ENCODE measurements at regions not wholly inside any gene's neighbourhood (a gene's known extent, or its start where the extent isn't known, plus 50 kb on each side); places are given as distances from the start of the nearest gene placed in this dataset.

DNA sequence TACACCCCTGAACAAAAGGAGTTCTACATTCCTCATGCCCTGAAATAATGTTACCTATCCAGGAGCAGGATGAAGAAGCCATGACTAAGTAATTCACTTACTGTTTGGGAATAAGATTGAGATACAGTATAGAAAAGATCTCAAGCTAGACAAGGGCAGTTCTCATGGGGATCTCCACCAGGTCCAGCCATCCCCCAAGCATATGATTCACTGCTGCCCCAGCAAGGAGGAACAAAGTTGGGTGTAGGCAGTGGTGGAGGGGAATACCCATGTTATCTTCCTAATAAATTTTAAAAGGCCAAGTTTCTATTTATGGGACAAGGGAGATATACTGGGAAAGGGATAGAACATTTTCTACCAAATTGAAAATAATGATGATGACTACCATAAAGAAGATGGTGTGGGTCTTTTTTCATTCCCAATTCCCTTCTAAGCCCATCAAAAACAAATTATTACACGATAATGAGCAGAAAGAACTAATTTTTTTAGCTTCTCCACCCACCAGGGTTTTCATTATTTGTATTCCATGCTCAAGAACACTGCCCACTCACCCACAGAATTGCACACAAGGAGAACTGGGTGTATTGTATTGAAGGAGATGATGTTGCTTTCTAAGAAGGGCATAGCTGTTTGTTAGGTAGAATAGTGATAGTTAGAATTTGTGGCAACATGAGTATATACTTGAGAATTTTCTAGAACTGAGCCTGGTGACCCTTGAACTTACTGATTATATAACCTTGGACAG is 204.6 kb downstream of the BTG1 start:
- TF ChIP-seq SUZ12 (IDR thresholded peaks at IDR 0.05; ENCODE audit: extremely low read depth, insufficient read depth, insufficient read length) (no peak), ZNF274 (IDR thresholded peaks at IDR 0.05; ENCODE audit: low read depth, low read length) (no peak), YY1 (IDR thresholded peaks at IDR 0.05; ENCODE audit: insufficient read depth, insufficient read length) (no peak)
